ENCODE measurements at regions not wholly inside any gene's neighbourhood (a gene's known extent, or its start where the extent isn't known, plus 50 kb on each side); places are given as distances from the start of the nearest gene placed in this dataset.

GRCh38 chr9:109629615-109630014, 131.5 kb upstream of the PTPN3 start:
- Histone ChIP-seq H3K79me2 (ENCODE audit: insufficient read depth, low read length) (no peaks in the 10 kb centered on the region), H2AFZ (ENCODE audit: low read length) (no peak overlapping the region), H3K4me2 (ENCODE audit: insufficient read depth, low read length) (no peak overlapping the region), H3K36me3 (ENCODE audit: insufficient read depth, low read length) (no peaks in the 10 kb centered on the region), H4K20me1 (ENCODE audit: insufficient read depth, low read length) (no peaks in the 10 kb centered on the region), H3K27ac (ENCODE audit: low read depth, low read length) (no peak overlapping the region), H3K4me3 (ENCODE audit: insufficient read depth, low read length) (no peak overlapping the region), H3K4me1 (ENCODE audit: insufficient read depth, low read length) (no peaks in the 10 kb centered on the region), H3K9me3 (ENCODE audit: low read depth, low read length) (no peaks in the 10 kb centered on the region), H3K27me3 (ENCODE audit: insufficient read depth, low read length) (peaks cover 40% of the 10 kb centered on the region)
- DNase-seq (ENCODE audit: insufficient read length, low spot score, missing footprints), result no peak
- no peak for TF ChIP-seq CTCF (IDR thresholded peaks at IDR 0.05; ENCODE audit: extremely low read depth, low read depth, low read length)

GRCh38 chr9:109632817-109633216, 134.7 kb upstream of the PTPN3 start:
- H3K27ac ChIP-seq (ENCODE audit: low read depth, low read length), result no peak overlapping the region
- H3K79me2 ChIP-seq (ENCODE audit: insufficient read depth, low read length), result no peaks in the 10 kb centered on the region
- no peaks in the 10 kb centered on the region for H3K9me3 ChIP-seq (ENCODE audit: low read depth, low read length)
- no peak overlapping the region for H3K4me2 ChIP-seq (ENCODE audit: insufficient read depth, low read length)
- no peak for DNase-seq (ENCODE audit: insufficient read length, low spot score, missing footprints)
- H3K27me3 ChIP-seq (ENCODE audit: insufficient read depth, low read length), result peaks cover 44% of the 10 kb centered on the region
- no peak for TF ChIP-seq CTCF (IDR thresholded peaks at IDR 0.05; ENCODE audit: extremely low read depth, low read depth, low read length)
- no peaks in the 10 kb centered on the region for H3K36me3 ChIP-seq (ENCODE audit: insufficient read depth, low read length)
- H4K20me1 ChIP-seq (ENCODE audit: insufficient read depth, low read length), result no peaks in the 10 kb centered on the region
- H3K4me1 ChIP-seq (ENCODE audit: insufficient read depth, low read length), result no peaks in the 10 kb centered on the region
- H2AFZ ChIP-seq (ENCODE audit: low read length), result no peak overlapping the region
- no peak overlapping the region for H3K4me3 ChIP-seq (ENCODE audit: insufficient read depth, low read length)

- peak; percentile 74 for DNase-seq (ENCODE audit: insufficient read length, low spot score, missing footprints)
- Histone ChIP-seq H3K4me1 (ENCODE audit: insufficient read depth, low read length) (peaks cover 8% of the 10 kb centered on the region), H3K9me3 (ENCODE audit: low read depth, low read length) (no peaks in the 10 kb centered on the region), H3K4me2 (ENCODE audit: insufficient read depth, low read length) (peak overlapping the region; percentile 79), H3K27ac (ENCODE audit: low read depth, low read length) (no peak overlapping the region), H3K36me3 (ENCODE audit: insufficient read depth, low read length) (no peaks in the 10 kb centered on the region), H3K79me2 (ENCODE audit: insufficient read depth, low read length) (no peaks in the 10 kb centered on the region), H3K27me3 (ENCODE audit: insufficient read depth, low read length) (peaks cover 81% of the 10 kb centered on the region), H2AFZ (ENCODE audit: low read length) (peak overlapping the region; percentile 77), H3K4me3 (ENCODE audit: insufficient read depth, low read length) (peak overlapping the region; percentile 68), H4K20me1 (ENCODE audit: insufficient read depth, low read length) (no peaks in the 10 kb centered on the region)
- no peak for TF ChIP-seq CTCF (IDR thresholded peaks at IDR 0.05; ENCODE audit: extremely low read depth, low read depth, low read length)
Observed at GRCh38 chr9:109639674-109640579, 140.1 kb upstream of the PALM2AKAP2 start.

DNA sequence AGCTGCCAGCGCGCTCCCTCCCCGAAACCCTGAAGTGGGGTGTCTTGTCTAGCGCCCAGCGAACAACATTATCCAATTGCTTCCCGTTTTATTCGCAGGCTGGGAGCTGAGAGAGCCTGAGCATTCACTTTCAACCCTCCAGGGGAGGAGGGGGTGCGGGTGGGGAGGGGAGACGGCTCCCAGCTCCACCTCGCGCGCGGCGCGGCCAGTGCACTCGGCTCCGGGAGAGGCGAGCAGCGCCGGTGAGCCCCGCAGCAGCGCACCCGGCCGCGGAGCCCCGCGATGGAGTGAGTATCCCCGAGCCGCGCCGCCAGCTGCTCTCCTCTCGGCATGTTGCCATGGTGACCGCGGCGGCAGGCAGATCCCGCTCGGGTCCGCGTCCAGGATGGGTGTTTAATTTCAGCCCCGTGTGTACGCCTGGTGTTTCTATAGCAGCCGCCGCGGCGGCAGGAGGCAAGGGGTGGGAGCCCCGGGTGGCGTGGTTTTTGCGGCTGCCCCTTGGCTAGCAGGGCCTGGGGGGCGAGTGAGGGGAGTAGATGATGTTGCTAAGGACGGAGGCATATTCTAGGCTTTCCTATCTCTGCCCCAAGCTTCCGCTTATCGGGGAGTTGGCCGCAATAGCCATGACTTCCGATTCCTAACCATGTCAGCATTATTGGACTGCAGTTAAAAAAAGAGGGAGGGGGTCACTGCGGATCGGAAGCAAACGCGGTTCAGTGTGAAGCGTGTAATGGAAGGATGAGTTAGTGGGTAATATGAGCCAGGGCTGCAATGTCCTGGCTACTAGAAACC, 139.2 kb upstream of the PALM2AKAP2 start:
- H4K20me1 ChIP-seq (ENCODE audit: insufficient read depth, low read length), result no peaks in the 10 kb centered on the region
- TF ChIP-seq CTCF (IDR thresholded peaks at IDR 0.05; ENCODE audit: extremely low read depth, low read depth, low read length), result no peak
- no peaks in the 10 kb centered on the region for H3K79me2 ChIP-seq (ENCODE audit: insufficient read depth, low read length)
- H3K4me3 ChIP-seq (ENCODE audit: insufficient read depth, low read length), result peak overlapping the region; percentile 68
- H2AFZ ChIP-seq (ENCODE audit: low read length), result peak overlapping the region; percentile 52
- H3K4me1 ChIP-seq (ENCODE audit: insufficient read depth, low read length), result peaks cover 8% of the 10 kb centered on the region
- H3K27me3 ChIP-seq (ENCODE audit: insufficient read depth, low read length), result peaks cover 83% of the 10 kb centered on the region
- H3K9me3 ChIP-seq (ENCODE audit: low read depth, low read length), result no peaks in the 10 kb centered on the region
- peak; percentile 87 for DNase-seq (ENCODE audit: insufficient read length, low spot score, missing footprints)
- H3K27ac ChIP-seq (ENCODE audit: low read depth, low read length), result no peak overlapping the region
- no peaks in the 10 kb centered on the region for H3K36me3 ChIP-seq (ENCODE audit: insufficient read depth, low read length)
- peak overlapping the region; percentile 79 for H3K4me2 ChIP-seq (ENCODE audit: insufficient read depth, low read length)

Measured in osteoblast (primary cell).